IMR-90 (cell line): ENCODE measurements at regions not wholly inside any gene's neighbourhood (a gene's known extent, or its start where the extent isn't known, plus 50 kb on each side); places are given as distances from the start of the nearest gene placed in this dataset.

Experiments
- ATAC-seq: fragments of 200-7000 bp; cut with Tn5 transposase; 2 replicates; pipeline ENCODE4 v1.9.1; 2020; ENCODE audit warnings: low read depth, mild to moderate bottlenecking, moderate library complexity
- BruUV-seq: library from RNA; stranded (reverse); fragments of 400-500 nt; replicated peaks from 2 replicates; lab custom pipeline; 2021; lab: Mats Ljungman, UMichigan
- CTCF ChIA-PET: fragments of 300-600 bp; formaldehyde crosslinking; extraction: SDS; loops from one replicate; lab custom pipeline; 2021; ENCODE audit warnings: antibody characterized with exemption; lab: Yijun Ruan, JAX
- POLR2A ChIA-PET: fragments of 300-600 bp; sonication (Branson Sonifier 250); formaldehyde crosslinking; loops from one replicate; lab custom pipeline; 2022; ENCODE audit warnings: antibody characterized with exemption; ENCODE audit not compliant: unreplicated experiment; lab: Charles Lee
- DNase-seq: peaks from one replicate; pipeline ENCODE4 v3.0.0; 2013
- H2AFZ ChIP-seq: replicated peaks from 2 replicates; pipeline ENCODE3; 2013; ENCODE audit warnings: low read length, mild to moderate bottlenecking; ENCODE audit not compliant: poor library complexity
- H2AK5ac ChIP-seq: 2 replicates; pipeline ENCODE4 v1.6.1; 2013; ENCODE audit warnings: low read depth, low read length, inconsistent platforms
- H2AK9ac ChIP-seq: replicated peaks from 2 replicates; pipeline ENCODE3; 2013; ENCODE audit warnings: mild to moderate bottlenecking, low read depth, low read length, moderate library complexity; ENCODE audit not compliant: poor library complexity
- H2BK120ac ChIP-seq: 2 replicates; pipeline ENCODE4 v1.6.1; 2013; ENCODE audit warnings: low read depth, low read length, inconsistent platforms
- H2BK15ac ChIP-seq: 3 replicates; pipeline ENCODE4 v1.6.1; 2013; ENCODE audit warnings: low read depth, low read length, inconsistent platforms
- H2BK20ac ChIP-seq: 2 replicates; pipeline ENCODE4 v1.6.1; 2013; ENCODE audit warnings: low read depth, mild to moderate bottlenecking, inconsistent platforms, low read length, moderate library complexity
- H2BK5ac ChIP-seq: 2 replicates; pipeline ENCODE4 v1.6.1; 2013; ENCODE audit warnings: mild to moderate bottlenecking, low read depth, low read length, inconsistent platforms; ENCODE audit not compliant: poor library complexity, severe bottlenecking
- H3K14ac ChIP-seq: replicated peaks from 2 replicates; pipeline ENCODE4 v1.6.1; 2013; ENCODE audit warnings: low read depth, low read length, inconsistent platforms
- H3K18ac ChIP-seq: 2 replicates; pipeline ENCODE4 v1.6.1; 2013; ENCODE audit warnings: low read depth, low read length, control low read depth
- H3K23ac ChIP-seq: 2 replicates; pipeline ENCODE4 v1.6.1; 2013; ENCODE audit warnings: low read depth, low read length, inconsistent platforms
- H3K27ac ChIP-seq: 2 replicates; pipeline ENCODE4 v1.5.1; 2013; ENCODE audit warnings: mild to moderate bottlenecking, control low read depth, low read length; ENCODE audit not compliant: insufficient read depth
- H3K27me3 ChIP-seq: 2 replicates; pipeline ENCODE4 v1.6.1; 2013; ENCODE audit warnings: low read length; ENCODE audit not compliant: control insufficient read depth, insufficient read depth
- H3K36me3 ChIP-seq: 2 replicates; pipeline ENCODE4 v1.6.1; 2013; ENCODE audit warnings: low read length, mixed read lengths; ENCODE audit not compliant: control insufficient read depth, insufficient read depth
- H3K4ac ChIP-seq: 2 replicates; pipeline ENCODE4 v1.6.1; 2013; ENCODE audit warnings: low read depth, low read length, inconsistent platforms
- H3K4me1 ChIP-seq: 2 replicates; pipeline ENCODE4 v1.6.1; 2013; ENCODE audit warnings: low read length, mixed read lengths; ENCODE audit not compliant: control insufficient read depth, insufficient read depth
- H3K4me2 ChIP-seq: 2 replicates; pipeline ENCODE4 v1.6.1; 2013; ENCODE audit warnings: low read depth, mild to moderate bottlenecking, control low read depth, low read length, moderate library complexity
- H3K4me3 ChIP-seq: 2 replicates; pipeline ENCODE4 v1.5.1; 2013; ENCODE audit warnings: low read depth, mild to moderate bottlenecking, control low read depth, low read length, moderate library complexity; ENCODE audit not compliant: insufficient read depth
- H3K56ac ChIP-seq: 2 replicates; pipeline ENCODE4 v1.6.1; 2013; ENCODE audit warnings: low read length, inconsistent platforms; ENCODE audit not compliant: insufficient read depth; ENCODE audit errors: extremely low read depth
- H3K79me1 ChIP-seq, 2 experiments: 2 replicates each; pipeline ENCODE4 v1.6.1; 2013; ENCODE audit warnings: low read length in 2 of 2, inconsistent platforms in 1 of 2, low read depth in 1 of 2
- H3K9ac ChIP-seq: 2 replicates; pipeline ENCODE4 v1.6.1; 2013; ENCODE audit warnings: low read depth, low read length, control low read depth
- H3K9me1 ChIP-seq: 2 replicates; pipeline ENCODE4 v1.6.1; 2013; ENCODE audit warnings: low read length, inconsistent platforms; ENCODE audit not compliant: insufficient read depth
- H3K9me3 ChIP-seq: 2 replicates; pipeline ENCODE4 v1.6.1; 2013; ENCODE audit warnings: low read length; ENCODE audit not compliant: control insufficient read depth, insufficient read depth
- H4K20me1 ChIP-seq: 2 replicates; pipeline ENCODE4 v1.6.1; 2013; ENCODE audit warnings: low read length, inconsistent platforms; ENCODE audit not compliant: insufficient read depth
- H4K5ac ChIP-seq: 2 replicates; pipeline ENCODE4 v1.6.1; 2013; ENCODE audit warnings: mild to moderate bottlenecking, low read depth, low read length, control low read depth
- H4K8ac ChIP-seq, 2 experiments: 2 replicates each; pipeline ENCODE4 v1.6.1; 2013; ENCODE audit warnings: low read depth in 2 of 2, low read length in 2 of 2, control low read depth in 1 of 2, inconsistent platforms in 1 of 2
- H4K91ac ChIP-seq: 2 replicates; pipeline ENCODE4 v1.6.1; 2013; ENCODE audit warnings: low read depth, low read length, inconsistent platforms; ENCODE audit not compliant: insufficient read depth
- BHLHE40 ChIP-seq: fragments of 150-350 bp; IDR thresholded peaks from 2 replicates; pipeline ENCODE4 v1.6.1; 2016; ENCODE audit warnings: mild to moderate bottlenecking, low read depth, low read length
- CEBPB ChIP-seq: IDR thresholded peaks from 2 replicates; pipeline ENCODE4 v1.6.1; 2012; ENCODE audit warnings: low read depth, low read length, improper control_type of control experiment
- CHD1 ChIP-seq: IDR thresholded peaks from 2 replicates; pipeline ENCODE4 v1.6.1; 2012; ENCODE audit warnings: low read depth, low read length, improper control_type of control experiment
- CTCF ChIP-seq: conservative IDR thresholded peaks from 2 replicates; pipeline ENCODE4 v1.5.1; 2012; ENCODE audit warnings: mild to moderate bottlenecking, low read depth, low read length, improper control_type of control experiment
- FOS ChIP-seq: fragments of 150-350 bp; IDR thresholded peaks from 2 replicates; pipeline ENCODE4 v1.6.1; 2016; ENCODE audit warnings: low read depth, low read length
- MAFK ChIP-seq: IDR thresholded peaks from 2 replicates; pipeline ENCODE4 v1.6.1; 2012; ENCODE audit warnings: low read depth, low read length, improper control_type of control experiment
- MAZ ChIP-seq: IDR thresholded peaks from 2 replicates; pipeline ENCODE4 v1.6.1; 2012; ENCODE audit warnings: low read depth, mild to moderate bottlenecking, low read length, improper control_type of control experiment, moderate library complexity, borderline replicate concordance
- NFE2L2 ChIP-seq: fragments of 150-350 bp; IDR thresholded peaks from 2 replicates; pipeline ENCODE4 v1.6.1; 2016; ENCODE audit warnings: low read depth, mild to moderate bottlenecking, low read length
- RFX5 ChIP-seq: IDR thresholded peaks from 2 replicates; pipeline ENCODE4 v1.8.0; 2012; ENCODE audit warnings: low read depth, mild to moderate bottlenecking, low read length, moderate library complexity
- WGBS, 2 experiments: methylation state at CpG; one replicate each; pipeline versions ENCODE4 v1.1.5 to v1.1.7; 2013; ENCODE audit warnings: missing lambda C conversion rate in 2 of 2; ENCODE audit not compliant: insufficient read length in 1 of 2; ENCODE audit errors: extremely low coverage in 2 of 2; 5-methylcytosine and 5-hydroxymethylcytosine counted together
- dilution Hi-C: fragments of 300-500 bp; cut with HindIII; formaldehyde crosslinking; loops from one replicate; pipeline ENCODE4 v1.14.3; 2018; ENCODE audit warnings: low sequenced_read_pairs; ENCODE audit not compliant: unreplicated experiment
- in situ Hi-C: fragments of 300-500 bp; cut with MboI; formaldehyde crosslinking; loops from 3 replicates; pipeline ENCODE4 v1.14.3; 2019; ENCODE audit warnings: low sequenced_read_pairs, inconsistent platforms, mixed read lengths
- intact Hi-C: fragments of 100-400 bp; cut with micrococcal nuclease; formaldehyde crosslinking; loops from 2 replicates; pipeline ENCODE4 v1.10.0; 2022

GRCh38 chr5:154628685-154629084 lies 126.5 kb upstream of the LARP1 start:
- H4K91ac ChIP-seq = no peak overlapping the region
- no peak overlapping the region for H3K23ac ChIP-seq
- in situ Hi-C loops (loop anchor here (10.0 kb wide), 1 partner anchor 644 kb away; no protein-coding TSS in a partner anchor), dilution Hi-C loops (no loop called here), intact Hi-C loops (no loop called here)
- H3K4me3 ChIP-seq = no peak overlapping the region
- H2BK120ac ChIP-seq = no peak overlapping the region
- H2AFZ ChIP-seq = no peak overlapping the region
- H2AK9ac ChIP-seq = no peak overlapping the region
- peaks cover 16% of the 10 kb centered on the region for H3K27me3 ChIP-seq
- H2BK5ac ChIP-seq = no peak overlapping the region
- no peaks in the 10 kb centered on the region for H3K36me3 ChIP-seq
- H3K4me1 ChIP-seq = no peaks in the 10 kb centered on the region; the same call in 1 of the 2 replicates
- no peaks in the 10 kb centered on the region for H3K79me1 ChIP-seq
- no peaks in the 10 kb centered on the region for H3K9me1 ChIP-seq
- H4K20me1 ChIP-seq = no peaks in the 10 kb centered on the region
- no peak overlapping the region for H3K4ac ChIP-seq
- H3K4me2 ChIP-seq = no peak overlapping the region
- DNase-seq (no peak), ATAC-seq (no peak)
- H3K9ac ChIP-seq = no peak overlapping the region
- H4K5ac ChIP-seq = no peak overlapping the region
- no peak overlapping the region for H3K14ac ChIP-seq
- no peak overlapping the region for H3K27ac ChIP-seq
- no peak overlapping the region for H2BK20ac ChIP-seq
- no peak overlapping the region for H3K18ac ChIP-seq
- POLR2A ChIA-PET = no interaction called here
- 90% methylated on average over 2 of the region's 4 CpGs; no CpG with 5 or more reads in 1 of the 2 experiments for WGBS, 2 experiments
- no peak overlapping the region for H3K56ac ChIP-seq
- TF ChIP-seq FOS (no peak), RFX5 (no peak), BHLHE40 (no peak), CHD1 (no peak), CEBPB (no peak), MAZ (no peak), NFE2L2 (no peak), CTCF (no peak), MAFK (no peak)
- H2BK15ac ChIP-seq = no peak overlapping the region
- H3K9me3 ChIP-seq = no peaks in the 10 kb centered on the region
- BruUV-seq = no TSS peak
- CTCF ChIA-PET = no interaction called here
- H4K8ac ChIP-seq = no peak overlapping the region
- H2AK5ac ChIP-seq = no peak overlapping the region
